Stimulated activated CD8-positive, alpha-beta memory T cell treated with anti-CD3 and anti-CD28 coated beads, Interleukin-15, amount 100 ng/mL, for 4 hours (primary cell): ENCODE measurements at regions not wholly inside any gene's neighbourhood (a gene's known extent, or its start where the extent isn't known, plus 50 kb on each side); places are given as distances from the start of the nearest gene placed in this dataset.

Experiments used
- DNase-seq, 2 donors: peaks; one replicate each; pipeline ENCODE4 v3.0.0-alpha.2; 2020; ENCODE audit warnings: low read depth in 2 of 2

DNA sequence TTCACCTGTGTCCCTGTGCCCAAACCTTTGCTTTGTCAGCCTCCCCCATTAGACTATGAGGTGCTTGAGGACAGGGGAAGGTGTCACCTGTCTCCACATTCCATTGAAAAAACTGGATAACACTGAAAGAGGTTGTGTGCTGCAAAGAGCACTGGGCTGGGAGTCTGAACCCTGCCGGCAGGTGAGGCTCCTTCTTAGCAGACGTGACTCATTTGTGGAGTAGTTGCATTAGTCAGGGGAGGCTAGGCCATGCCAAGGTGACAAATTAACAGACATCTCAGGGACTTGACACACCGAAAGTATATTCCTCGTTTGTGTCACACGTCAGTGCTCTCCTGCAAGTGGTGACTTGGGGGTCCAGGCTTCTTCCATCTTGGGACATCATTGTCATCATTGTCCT is 95.9 kb upstream of the STX18 start:
- DNase-seq = no peak

- DNase-seq = no peak
Measured at GRCh38 chr4:4633431-4633830, 91.6 kb upstream of the STX18 start.

GRCh38 chr4:4631150-4631549 is 89.3 kb upstream of the STX18 start:
- DNase-seq = no peak

DNA sequence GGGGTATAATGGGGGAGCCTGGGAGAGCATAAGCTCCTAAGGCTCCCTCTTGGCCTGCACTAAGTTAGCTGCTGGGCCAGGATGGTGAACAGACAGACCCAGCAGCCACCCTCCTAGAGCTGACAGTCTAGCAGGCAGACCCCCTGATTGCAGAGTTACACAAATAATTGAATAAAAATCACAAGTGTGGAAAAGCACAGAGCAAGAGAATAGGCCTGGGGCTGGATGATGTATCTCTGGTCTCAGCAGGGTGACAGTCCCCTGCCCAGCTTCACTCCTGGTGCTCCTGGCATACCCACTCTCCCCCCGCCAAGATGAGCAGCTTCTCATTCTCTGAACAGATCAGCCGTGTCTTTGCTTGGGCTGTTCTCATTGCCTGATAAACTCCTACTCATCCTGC is 86.1 kb upstream of the STX18 start:
- no peak for DNase-seq

GRCh38 chr4:4627111-4627510 is 85.3 kb upstream of the STX18 start:
- no peak for DNase-seq

GRCh38 chr4:4625488-4625887 is 83.6 kb upstream of the STX18 start:
- DNase-seq = no peak

GRCh38 chr4:4624276-4624897 is 82.5 kb upstream of the STX18 start:
- DNase-seq = no peak

GRCh38 chr4:4619821-4620220 is 78.0 kb upstream of the STX18 start:
- DNase-seq = no peak

- DNase-seq = no peak
Measured at GRCh38 chr4:4618847-4619246, 77.0 kb upstream of the STX18 start.

GRCh38 chr4:4614925-4615678 is 73.3 kb upstream of the STX18 start:
- no peak for DNase-seq

- no peak for DNase-seq
Measured at GRCh38 chr4:4613641-4614286, 71.9 kb upstream of the STX18 start.

DNA sequence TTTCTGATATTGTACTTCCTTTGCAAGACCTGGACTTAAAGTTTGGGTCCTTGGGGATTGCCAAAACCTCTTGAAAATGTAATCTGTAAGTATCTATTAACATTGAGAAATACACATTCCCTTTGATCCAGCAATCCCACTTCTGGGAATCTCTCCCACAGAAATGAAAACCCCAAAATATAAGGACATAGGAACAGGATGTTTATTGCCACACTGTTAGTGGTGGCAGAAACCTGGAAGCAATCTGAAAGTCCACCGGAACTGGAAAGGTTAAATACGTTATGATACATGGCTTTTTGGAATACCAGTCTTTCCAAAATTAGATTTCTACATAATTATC is 71.2 kb upstream of the STX18 start:
- no peak for DNase-seq

DNA sequence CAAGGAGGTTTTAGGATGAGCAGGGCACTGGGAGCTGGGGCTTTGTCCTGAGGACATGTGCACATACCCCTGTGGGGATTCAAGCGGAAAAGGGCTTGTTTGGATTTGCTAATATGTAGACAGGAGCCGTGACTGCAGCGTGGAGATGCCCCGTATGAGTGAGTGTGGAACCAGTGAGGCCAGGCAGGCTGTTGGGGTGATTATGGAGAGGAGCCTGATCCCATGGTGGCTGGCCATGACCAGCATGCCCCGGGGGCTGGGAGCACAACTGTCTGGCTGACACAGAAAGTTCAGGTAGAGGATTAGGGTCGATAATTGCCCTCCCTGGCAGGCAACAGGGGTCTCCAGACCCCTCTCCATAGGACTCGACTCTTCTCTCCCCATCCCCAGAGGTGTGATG is 68.8 kb upstream of the STX18 start:
- no peak for DNase-seq

GRCh38 chr4:4609622-4610334 is 67.9 kb upstream of the STX18 start:
- no peak for DNase-seq

- DNase-seq = no peak
Measured at GRCh38 chr4:4608214-4608537, 66.3 kb upstream of the STX18 start.

GRCh38 chr4:4607336-4608213 is 65.7 kb upstream of the STX18 start:
- no peak for DNase-seq

GRCh38 chr4:4606321-4606720 is 64.5 kb upstream of the STX18 start:
- no peak for DNase-seq

DNA sequence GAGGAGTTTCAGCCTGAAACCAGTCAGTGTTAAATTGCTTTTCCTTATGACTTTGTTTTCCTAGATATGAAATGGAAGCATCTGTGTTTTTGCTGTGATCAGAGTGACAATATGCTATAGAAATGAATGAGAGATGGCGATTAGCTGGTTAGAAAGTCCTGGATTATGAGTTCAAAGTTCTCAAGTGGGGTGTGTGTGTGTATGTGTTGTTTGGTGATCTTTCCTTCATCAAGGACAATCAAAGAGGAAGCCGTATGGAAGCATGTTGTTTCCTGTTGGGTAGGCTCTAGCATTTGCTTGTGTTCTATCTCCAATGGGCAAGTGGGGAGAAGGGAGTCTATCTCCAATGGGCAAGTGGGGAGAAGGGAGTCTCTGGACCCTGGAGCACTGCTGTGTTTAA is 64.0 kb upstream of the STX18 start:
- DNase-seq = no peak

- no peak for DNase-seq
Measured at GRCh38 chr4:4603592-4603991, 61.7 kb upstream of the STX18 start.

DNA sequence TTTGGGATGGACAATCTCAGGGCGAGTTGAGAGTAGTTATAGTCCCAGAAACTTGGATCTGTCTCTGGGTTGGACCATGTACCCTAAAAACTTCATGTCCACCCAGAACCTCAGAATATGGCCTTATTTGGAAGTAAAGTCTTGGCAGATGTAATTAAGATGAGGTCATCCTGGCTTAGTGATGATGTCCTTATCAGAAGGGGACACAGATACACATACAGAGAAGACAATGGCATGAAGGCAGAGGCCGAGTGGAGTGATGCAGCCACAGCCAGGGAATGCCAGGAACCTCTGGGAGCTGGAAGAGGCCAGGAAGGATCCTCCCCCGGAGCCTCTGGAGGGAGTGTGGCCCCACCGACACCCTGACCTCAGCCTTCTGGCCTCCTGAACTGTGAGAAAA is 61.2 kb upstream of the STX18 start:
- no peak for DNase-seq

DNA sequence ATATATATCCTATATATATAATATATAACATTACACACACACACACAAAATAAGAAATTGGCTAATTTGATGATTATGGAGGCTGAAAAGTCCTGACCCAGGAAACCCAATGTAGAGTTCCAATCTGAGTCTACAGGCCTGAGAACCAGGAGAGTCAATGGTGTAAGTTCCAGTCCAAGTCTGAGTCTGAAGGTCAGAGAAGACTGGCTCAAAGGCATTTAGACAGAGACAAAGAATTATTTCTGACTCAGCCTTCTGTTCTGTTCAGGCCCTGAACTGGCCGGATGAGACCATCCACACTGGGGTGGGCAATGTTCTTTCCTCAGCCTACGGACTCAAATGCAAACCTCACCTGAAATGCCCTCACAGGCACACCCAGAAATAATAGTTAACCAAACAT is 60.6 kb upstream of the STX18 start:
- DNase-seq = no peak

DNA sequence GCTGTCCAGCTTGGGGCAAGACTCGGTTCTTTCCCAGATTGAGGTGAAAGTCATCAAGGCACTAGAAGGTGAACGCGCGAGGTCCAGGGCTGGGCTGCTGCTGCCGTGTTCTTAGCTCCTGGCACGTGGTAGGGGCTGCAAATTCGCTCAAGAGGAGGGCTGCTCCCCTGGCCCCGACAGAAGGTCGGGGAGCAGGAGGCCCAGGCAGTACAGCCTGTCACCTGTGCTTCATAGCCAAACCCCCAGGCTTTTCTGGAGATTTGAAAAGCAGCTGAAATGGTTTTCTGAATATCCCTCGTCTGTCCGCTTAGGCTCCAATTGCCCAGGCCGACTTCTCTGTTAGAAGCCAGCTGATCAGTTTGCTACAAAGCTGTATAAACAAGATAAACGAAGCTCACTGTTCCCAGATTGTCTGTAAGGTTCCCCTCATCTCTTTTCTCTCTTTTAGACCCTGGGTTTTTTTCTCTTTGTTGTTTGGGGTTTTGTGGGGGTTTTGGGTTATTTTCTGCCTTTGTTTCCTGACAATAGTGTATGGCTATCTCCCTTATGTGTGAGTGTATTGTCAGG is 60.0 kb upstream of the STX18 start:
- DNase-seq = no peak
